ENCODE measurements at regions not wholly inside any gene's neighbourhood (a gene's known extent, or its start where the extent isn't known, plus 50 kb on each side); places are given as distances from the start of the nearest gene placed in this dataset.

GRCh38 chr9:106065579-106066214, 371.4 kb downstream of the TMEM38B start:
- no peak for DNase-seq (ENCODE audit: low read depth)

GRCh38 chr9:106066940-106067524, 372.7 kb downstream of the TMEM38B start:
- DNase-seq (ENCODE audit: low read depth) = no peak
- no peak overlapping the region for H3K4me3 ChIP-seq (ENCODE audit: low read depth, low read length)
- TF ChIP-seq MYC (IDR thresholded peaks at IDR 0.05; ENCODE audit: low read depth, low read length) = no peak
- TF ChIP-seq MAX (IDR thresholded peaks at IDR 0.05; ENCODE audit: low read depth, low read length) = no peak
- TF ChIP-seq POLR2A (IDR thresholded peaks at IDR 0.05; ENCODE audit: extremely low read depth, insufficient read length) = no peak
- no peak for TF ChIP-seq CTCF (IDR thresholded peaks at IDR 0.05; ENCODE audit: low read depth, low read length)

More at GRCh38 chr9:106065579-106066214, 371.4 kb downstream of the TMEM38B start:
- TF ChIP-seq POLR2A (IDR thresholded peaks at IDR 0.05; ENCODE audit: extremely low read depth, insufficient read length) = no peak
- TF ChIP-seq MAX (IDR thresholded peaks at IDR 0.05; ENCODE audit: low read depth, low read length) = no peak
- no peak for TF ChIP-seq CTCF (IDR thresholded peaks at IDR 0.05; ENCODE audit: low read depth, low read length)
- TF ChIP-seq MYC (IDR thresholded peaks at IDR 0.05; ENCODE audit: low read depth, low read length) = no peak
- no peak overlapping the region for H3K4me3 ChIP-seq (ENCODE audit: low read depth, low read length)

GRCh38 chr9:106069241-106069640, 374.9 kb downstream of the TMEM38B start:
- no peak for DNase-seq (ENCODE audit: low read depth)
- H3K4me3 ChIP-seq (ENCODE audit: low read depth, low read length) = no peak overlapping the region
- TF ChIP-seq MYC (IDR thresholded peaks at IDR 0.05; ENCODE audit: low read depth, low read length) = no peak
- no peak for TF ChIP-seq POLR2A (IDR thresholded peaks at IDR 0.05; ENCODE audit: extremely low read depth, insufficient read length)
- TF ChIP-seq MAX (IDR thresholded peaks at IDR 0.05; ENCODE audit: low read depth, low read length) = no peak
- TF ChIP-seq CTCF (IDR thresholded peaks at IDR 0.05; ENCODE audit: low read depth, low read length) = no peak

- no peak overlapping the region for H3K4me3 ChIP-seq (ENCODE audit: low read depth, low read length)
- no peak for DNase-seq (ENCODE audit: low read depth)
- no peak for TF ChIP-seq MAX (IDR thresholded peaks at IDR 0.05; ENCODE audit: low read depth, low read length)
Observed at GRCh38 chr9:106072421-106072820, 378.1 kb downstream of the TMEM38B start.

GRCh38 chr9:106074006-106074405, 379.7 kb downstream of the TMEM38B start:
- no peak for DNase-seq (ENCODE audit: low read depth)
- no peak overlapping the region for H3K4me3 ChIP-seq (ENCODE audit: low read depth, low read length)
- TF ChIP-seq MAX (IDR thresholded peaks at IDR 0.05; ENCODE audit: low read depth, low read length) (no peak), CTCF (IDR thresholded peaks at IDR 0.05; ENCODE audit: low read depth, low read length) (no peak), MYC (IDR thresholded peaks at IDR 0.05; ENCODE audit: low read depth, low read length) (no peak)

- H3K4me3 ChIP-seq (ENCODE audit: low read depth, low read length) = no peak overlapping the region
- no peak for DNase-seq (ENCODE audit: low read depth)
Observed at GRCh38 chr9:106075236-106075959, 381.1 kb downstream of the TMEM38B start.

More at GRCh38 chr9:106075236-106075959, 381.1 kb downstream of the TMEM38B start:
- TF ChIP-seq MAX (IDR thresholded peaks at IDR 0.05; ENCODE audit: low read depth, low read length) = no peak
- no peak for TF ChIP-seq MYC (IDR thresholded peaks at IDR 0.05; ENCODE audit: low read depth, low read length)
- TF ChIP-seq CTCF (IDR thresholded peaks at IDR 0.05; ENCODE audit: low read depth, low read length) = no peak

All from NB4 (cell line).